T47D (cell line): ENCODE measurements at regions not wholly inside any gene's neighbourhood (a gene's known extent, or its start where the extent isn't known, plus 50 kb on each side); places are given as distances from the start of the nearest gene placed in this dataset.

Experiments
- DNase-seq, 2 experiments: peaks; one replicate each; pipeline versions ENCODE4 v3.0.0 to v3.0.0-alpha.2; 2011 to 2012; ENCODE audit warnings: low read depth in 1 of 2, low spot score in 1 of 2
- JUND ChIP-seq: IDR thresholded peaks from 2 replicates; pipeline ENCODE4 v1.6.1; 2012; ENCODE audit warnings: low read depth
- in situ Hi-C: cut with HindIII; loops from 2 replicates; pipeline ENCODE4 v1.10.0; 2016; ENCODE audit warnings: low sequenced_read_pairs, low pct_unique_long_range_greater_than_20kb

GRCh38 chr4:35100932-35101331 is 1143.4 kb downstream of the ARAP2 start:
- DNase-seq, result no peak
- in situ Hi-C loops, result no loop called here
- TF ChIP-seq JUND, result no peak

- TF ChIP-seq JUND, result no peak
- no peak for DNase-seq
- in situ Hi-C loops, result no loop called here
Observed at GRCh38 chr4:35102066-35102465, 1142.2 kb downstream of the ARAP2 start.

- peak in 1 of 2 experiments; percentile 24 for DNase-seq
- in situ Hi-C loops, result no loop called here
- no peak for TF ChIP-seq JUND
Observed at GRCh38 chr4:35105486-35105885, 1138.8 kb downstream of the ARAP2 start.

GRCh38 chr4:35106091-35106734 is 1138.1 kb downstream of the ARAP2 start:
- DNase-seq, result no peak
- in situ Hi-C loops, result no loop called here
- TF ChIP-seq JUND, result no peak

GRCh38 chr4:35124106-35124505 is 1120.2 kb downstream of the ARAP2 start:
- no peak for DNase-seq
- in situ Hi-C loops, result no loop called here
- no peak for TF ChIP-seq JUND

- DNase-seq, result peak in 1 of 2 experiments; percentile 3
- TF ChIP-seq JUND, result no peak
- in situ Hi-C loops, result no loop called here
Observed at GRCh38 chr4:35125995-35126712, 1118.2 kb downstream of the ARAP2 start.

GRCh38 chr4:35138449-35138848 is 1105.9 kb downstream of the ARAP2 start:
- no peak for DNase-seq
- in situ Hi-C loops, result no loop called here
- TF ChIP-seq JUND, result no peak

- in situ Hi-C loops, result no loop called here
- TF ChIP-seq JUND, result no peak
- DNase-seq, result no peak
Observed at GRCh38 chr4:35147761-35148160, 1096.6 kb downstream of the ARAP2 start.

GRCh38 chr4:35151816-35152572 is 1092.3 kb downstream of the ARAP2 start:
- in situ Hi-C loops, result no loop called here

GRCh38 chr4:35163168-35163567 is 1081.1 kb downstream of the ARAP2 start:
- TF ChIP-seq JUND, result no peak
- in situ Hi-C loops, result no loop called here
- DNase-seq, result no peak

More at GRCh38 chr4:35151816-35152572, 1092.3 kb downstream of the ARAP2 start:
- TF ChIP-seq JUND, result no peak
- DNase-seq, result peak; percentile 7 to 45

GRCh38 chr4:35164063-35164462 is 1080.3 kb downstream of the ARAP2 start:
- no peak for TF ChIP-seq JUND
- in situ Hi-C loops, result no loop called here
- no peak for DNase-seq

GRCh38 chr4:35166466-35166865 is 1077.8 kb downstream of the ARAP2 start:
- TF ChIP-seq JUND, result no peak
- in situ Hi-C loops, result no loop called here
- no peak for DNase-seq

- in situ Hi-C loops, result no loop called here
- TF ChIP-seq JUND, result no peak
- no peak for DNase-seq
Observed at GRCh38 chr4:35167385-35167784, 1076.9 kb downstream of the ARAP2 start.
